ENCODE measurements at regions not wholly inside any gene's neighbourhood (a gene's known extent, or its start where the extent isn't known, plus 50 kb on each side); places are given as distances from the start of the nearest gene placed in this dataset.

GRCh38 chr11:119788911-119789560, 60.0 kb upstream of the NECTIN1 start:
- Histone ChIP-seq H3K4me3 (no peak overlapping the region), H3K9ac (ENCODE audit: insufficient read depth in 1 of 2, low read length in 2 of 2) (no peak overlapping the region), H3K9me3 (ENCODE audit: control insufficient read depth in 4 of 4, insufficient read depth in 3 of 4, low read length in 3 of 4) (peaks cover 0 to 3% (median 1%) of the 10 kb centered on the region in 4 donors), H3K4me1 (ENCODE audit: control insufficient read depth in 5 of 5, insufficient read depth in 5 of 5, low read length in 5 of 5) (peaks cover 0 to 12% (median 0%) of the 10 kb centered on the region in 5 donors), H3K36me3 (ENCODE audit: control insufficient read depth in 4 of 4, insufficient read depth in 4 of 4, low read length in 4 of 4) (no peaks in the 10 kb centered on the region), H3K27ac (ENCODE audit: low read depth in 1 of 2, low read length in 1 of 2) (no peak overlapping the region), H3K27me3 (ENCODE audit: control insufficient read depth in 3 of 3, insufficient read depth in 3 of 3, low read length in 2 of 3) (no peaks in the 10 kb centered on the region)
- DNase-seq, result no peak
- WGBS, 2 donors, result 55 to 60% methylated on average over 21 to 22 of the region's 22 CpGs
- no peak for TF ChIP-seq CTCF (IDR thresholded peaks at IDR 0.05; ENCODE audit: control extremely low read depth, extremely low read depth)
- ATAC-seq (ENCODE audit: insufficient read depth, low FRiP score), result no peak

GRCh38 chr11:119788096-119788883, 59.3 kb upstream of the NECTIN1 start:
- ATAC-seq (ENCODE audit: insufficient read depth, low FRiP score) (no peak), DNase-seq (no peak)
- peaks cover 0 to 12% (median 0%) of the 10 kb centered on the region in 5 donors for H3K4me1 ChIP-seq (ENCODE audit: control insufficient read depth in 5 of 5, insufficient read depth in 5 of 5, low read length in 5 of 5)
- WGBS, 2 donors, result 71 to 81% methylated on average over 10 to 12 of the region's 12 CpGs
- H3K9me3 ChIP-seq (ENCODE audit: control insufficient read depth in 4 of 4, insufficient read depth in 3 of 4, low read length in 3 of 4), result peaks cover 0 to 8% (median 1%) of the 10 kb centered on the region in 4 donors
- no peaks in the 10 kb centered on the region for H3K27me3 ChIP-seq (ENCODE audit: control insufficient read depth in 3 of 3, insufficient read depth in 3 of 3, low read length in 2 of 3)
- no peak overlapping the region for H3K9ac ChIP-seq (ENCODE audit: insufficient read depth in 1 of 2, low read length in 2 of 2)
- no peak for TF ChIP-seq CTCF (IDR thresholded peaks at IDR 0.05; ENCODE audit: control extremely low read depth, extremely low read depth)
- H3K4me3 ChIP-seq, result no peak overlapping the region
- H3K36me3 ChIP-seq (ENCODE audit: control insufficient read depth in 4 of 4, insufficient read depth in 4 of 4, low read length in 4 of 4), result no peaks in the 10 kb centered on the region
- H3K27ac ChIP-seq (ENCODE audit: low read depth in 1 of 2, low read length in 1 of 2), result no peak overlapping the region

GRCh38 chr11:119787074-119787461, 58.1 kb upstream of the NECTIN1 start:
- ATAC-seq (ENCODE audit: insufficient read depth, low FRiP score) (no peak), DNase-seq (no peak)
- H3K4me1 ChIP-seq (ENCODE audit: control insufficient read depth in 5 of 5, insufficient read depth in 5 of 5, low read length in 5 of 5), result peaks cover 0 to 12% (median 0%) of the 10 kb centered on the region in 5 donors
- H3K27ac ChIP-seq (ENCODE audit: low read depth in 1 of 2, low read length in 1 of 2), result no peak overlapping the region
- WGBS, 2 donors, result 75 to 78% methylated on average over 6 of the region's 6 CpGs
- no peaks in the 10 kb centered on the region for H3K36me3 ChIP-seq (ENCODE audit: control insufficient read depth in 4 of 4, insufficient read depth in 4 of 4, low read length in 4 of 4)
- H3K9me3 ChIP-seq (ENCODE audit: control insufficient read depth in 4 of 4, insufficient read depth in 3 of 4, low read length in 3 of 4), result peaks cover 0 to 8% (median 1%) of the 10 kb centered on the region in 4 donors
- TF ChIP-seq CTCF (IDR thresholded peaks at IDR 0.05; ENCODE audit: control extremely low read depth, extremely low read depth), result no peak
- H3K27me3 ChIP-seq (ENCODE audit: control insufficient read depth in 3 of 3, insufficient read depth in 3 of 3, low read length in 2 of 3), result no peaks in the 10 kb centered on the region
- no peak overlapping the region for H3K9ac ChIP-seq (ENCODE audit: insufficient read depth in 1 of 2, low read length in 2 of 2)
- H3K4me3 ChIP-seq, result no peak overlapping the region

Data from lung (tissue), 11 donors.